Trophoblast cell (in vitro differentiated cells and primary cell): ENCODE measurements at regions not wholly inside any gene's neighbourhood (a gene's known extent, or its start where the extent isn't known, plus 50 kb on each side); places are given as distances from the start of the nearest gene placed in this dataset.

Experiments used
- DNase-seq, 2 donors: peaks; one replicate each; pipeline ENCODE4 v3.0.0-alpha.2; 2016
- H2AFZ ChIP-seq: 2 replicates; pipeline ENCODE4 v1.6.1; 2013; ENCODE audit warnings: low read length, moderate library complexity, mild to moderate bottlenecking; ENCODE audit not compliant: insufficient read depth, poor library complexity
- H2AK5ac ChIP-seq: 2 replicates; pipeline ENCODE4 v1.6.1; 2013; ENCODE audit warnings: mild to moderate bottlenecking, low read length
- H2BK120ac ChIP-seq: 2 replicates; pipeline ENCODE4 v1.6.1; 2013; ENCODE audit warnings: low read length, mild to moderate bottlenecking, moderate library complexity; ENCODE audit not compliant: insufficient read depth, poor library complexity
- H2BK12ac ChIP-seq: 2 replicates; pipeline ENCODE4 v1.6.1; 2013; ENCODE audit warnings: mild to moderate bottlenecking, low read length, moderate library complexity
- H2BK5ac ChIP-seq: 2 replicates; pipeline ENCODE4 v1.6.1; 2013; ENCODE audit warnings: low read length, low read depth, moderate library complexity, mild to moderate bottlenecking; ENCODE audit not compliant: poor library complexity
- H3K14ac ChIP-seq: 2 replicates; pipeline ENCODE4 v1.6.1; 2013; ENCODE audit warnings: mild to moderate bottlenecking, low read length
- H3K18ac ChIP-seq: 2 replicates; pipeline ENCODE4 v1.6.1; 2013; ENCODE audit warnings: mild to moderate bottlenecking, low read length
- H3K23ac ChIP-seq: 2 replicates; pipeline ENCODE4 v1.6.1; 2013; ENCODE audit warnings: low read length
- H3K27ac ChIP-seq: 2 replicates; pipeline ENCODE4 v1.5.1; 2013; ENCODE audit warnings: low read depth, mild to moderate bottlenecking, inconsistent platforms, low read length, moderate library complexity
- H3K27me3 ChIP-seq: 2 replicates; pipeline ENCODE4 v1.6.1; 2013; ENCODE audit warnings: inconsistent platforms, mild to moderate bottlenecking, low read length, moderate library complexity; ENCODE audit not compliant: insufficient read depth
- H3K36me3 ChIP-seq, 2 experiments: 1 replicate in 1 of 2; 2 replicates in 1 of 2; pipeline ENCODE4 v1.6.1; 2013; ENCODE audit warnings: low read length in 2 of 2, mild to moderate bottlenecking in 2 of 2, moderate library complexity in 1 of 2; ENCODE audit not compliant: insufficient read depth in 2 of 2, control insufficient read depth in 1 of 2
- H3K4ac ChIP-seq: 2 replicates; pipeline ENCODE4 v1.6.1; 2013; ENCODE audit warnings: low read depth, mild to moderate bottlenecking, low read length, moderate library complexity
- H3K4me1 ChIP-seq, 2 experiments: 1 replicate in 1 of 2; 2 replicates in 1 of 2; pipeline ENCODE4 v1.6.1; 2013; ENCODE audit warnings: low read length in 2 of 2, mild to moderate bottlenecking in 2 of 2, moderate library complexity in 1 of 2; ENCODE audit not compliant: insufficient read depth in 2 of 2, control insufficient read depth in 1 of 2
- H3K4me2 ChIP-seq: 2 replicates; pipeline ENCODE4 v1.6.1; 2013; ENCODE audit warnings: inconsistent platforms, mild to moderate bottlenecking, low read length, moderate library complexity
- H3K4me3 ChIP-seq: 2 replicates; pipeline ENCODE4 v1.5.1; 2013; ENCODE audit warnings: mild to moderate bottlenecking, low read depth, low read length, inconsistent platforms
- H3K79me1 ChIP-seq: one replicate; pipeline ENCODE4 v1.6.1; 2013; ENCODE audit warnings: low read length
- H3K79me2 ChIP-seq: 2 replicates; pipeline ENCODE4 v1.6.1; 2013; ENCODE audit warnings: low read length, mild to moderate bottlenecking; ENCODE audit not compliant: control insufficient read depth, insufficient read depth, poor library complexity
- H3K9ac ChIP-seq: 2 replicates; pipeline ENCODE4 v1.6.1; 2013; ENCODE audit warnings: mild to moderate bottlenecking, low read length
- H3K9me3 ChIP-seq: 2 replicates; pipeline ENCODE4 v1.6.1; 2013; ENCODE audit warnings: low read depth, mild to moderate bottlenecking, control low read depth, inconsistent platforms, low read length; ENCODE audit not compliant: insufficient read depth
- H4K12ac ChIP-seq: 2 replicates; pipeline ENCODE4 v1.6.1; 2013; ENCODE audit warnings: low read depth, mild to moderate bottlenecking, low read length, moderate library complexity
- H4K8ac ChIP-seq: 2 replicates; pipeline ENCODE4 v1.6.1; 2013; ENCODE audit warnings: low read depth, mild to moderate bottlenecking, low read length, moderate library complexity
- H4K91ac ChIP-seq: one replicate; pipeline ENCODE4 v1.6.1; 2013; ENCODE audit warnings: low read depth, mild to moderate bottlenecking, low read length, moderate library complexity
- WGBS: extraction: QIAGEN DNeasy Blood & Tissue Kit; methylation state at CpG from one replicate; pipeline ENCODE4 v1.1.7; 2013; ENCODE audit warnings: missing lambda C conversion rate; ENCODE audit not compliant: insufficient read length, insufficient coverage; ENCODE audit errors: extremely low coverage; 5-methylcytosine and 5-hydroxymethylcytosine counted together

DNA sequence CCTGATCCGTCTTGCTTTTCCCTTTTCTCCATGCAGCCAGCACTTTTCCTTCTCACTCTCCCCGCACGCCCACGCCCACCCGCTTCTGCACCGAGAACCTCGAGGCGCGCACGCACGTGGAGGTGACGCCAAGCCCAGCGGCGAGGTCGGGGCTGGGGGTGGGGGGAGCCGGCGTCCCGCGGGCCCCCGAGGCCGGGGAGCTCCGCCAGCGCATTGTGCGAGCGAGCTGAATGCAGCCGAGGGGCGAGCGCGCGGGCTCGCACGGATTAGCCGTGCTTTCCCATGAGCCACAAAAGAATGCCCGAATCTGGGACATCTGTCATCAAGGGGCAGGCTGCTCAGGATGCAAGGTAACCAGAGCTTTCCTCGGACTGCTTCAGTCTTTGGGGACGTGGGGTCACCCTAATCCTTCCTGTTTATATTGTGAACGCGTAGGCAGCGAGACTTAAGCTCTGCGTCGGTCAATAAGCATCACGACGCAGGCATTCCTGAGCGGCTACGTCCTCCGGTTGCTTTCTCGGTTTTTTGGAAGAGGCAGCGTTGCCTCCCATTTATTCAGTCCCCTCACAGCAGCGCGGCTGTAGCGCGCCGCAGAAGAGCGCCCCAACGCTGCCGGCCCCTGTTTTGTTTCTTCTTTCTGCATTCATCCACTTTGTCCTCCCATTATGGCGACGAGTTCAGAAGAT lies 67.3 kb upstream of the AKT3 start:
- Histone ChIP-seq H3K4me3 (peak overlapping the region; percentile 51), H3K79me2 (no peaks in the 10 kb centered on the region), H4K91ac (no peak overlapping the region), H3K4me2 (peak overlapping the region; percentile 77), H3K9ac (no peak overlapping the region), H3K18ac (no peak overlapping the region), H2AFZ (peak overlapping the region; percentile 8), H3K36me3 (no peaks in the 10 kb centered on the region), H3K4me1 (peaks cover 4 to 7% of the 10 kb centered on the region in 2 experiments), H4K12ac (no peak overlapping the region), H3K79me1 (peaks cover 4% of the 10 kb centered on the region), H4K8ac (no peak overlapping the region), H2AK5ac (no peak overlapping the region), H3K27ac (no peak overlapping the region), H3K27me3 (no peaks in the 10 kb centered on the region), H3K4ac (no peak overlapping the region), H2BK5ac (no peak overlapping the region), H3K14ac (no peak overlapping the region), H2BK12ac (no peak overlapping the region), H3K9me3 (no peaks in the 10 kb centered on the region), H2BK120ac (peak overlapping the region; percentile 9), H3K23ac (no peak overlapping the region)
- DNase-seq: peak; percentile 46 to 69
- no CpG with 5 or more reads among the region's 58 CpGs for WGBS

DNA sequence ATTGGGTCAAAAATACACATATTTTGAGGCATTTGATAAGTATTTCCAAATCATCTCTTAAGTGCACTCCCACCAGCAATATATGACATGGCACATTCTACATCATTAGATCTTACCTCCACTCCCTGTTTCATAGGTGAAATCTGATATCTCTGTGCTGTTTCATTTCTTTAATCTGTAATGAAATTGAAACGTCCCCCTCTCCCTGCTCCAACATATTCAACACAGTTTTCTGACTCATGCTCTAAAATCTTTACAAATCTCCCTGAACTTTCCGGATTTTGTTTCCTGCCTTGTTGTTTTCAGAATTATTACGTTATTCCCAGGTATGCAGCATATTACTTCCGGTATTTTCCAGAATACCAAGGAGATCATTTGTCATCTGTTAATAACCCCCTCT lies 66.1 kb upstream of the AKT3 start:
- H3K79me1 ChIP-seq: peaks cover 3% of the 10 kb centered on the region
- no peak overlapping the region for H3K18ac ChIP-seq
- H3K27ac ChIP-seq: no peak overlapping the region
- no peak overlapping the region for H4K91ac ChIP-seq
- H3K4me2 ChIP-seq: no peak overlapping the region
- H2BK5ac ChIP-seq: no peak overlapping the region
- no CpG with 5 or more reads among the region's 4 CpGs for WGBS
- H2AFZ ChIP-seq: no peak overlapping the region
- no peaks in the 10 kb centered on the region for H3K9me3 ChIP-seq
- no peaks in the 10 kb centered on the region for H3K27me3 ChIP-seq
- H2AK5ac ChIP-seq: no peak overlapping the region
- H4K8ac ChIP-seq: no peak overlapping the region
- H3K79me2 ChIP-seq: no peaks in the 10 kb centered on the region
- H3K9ac ChIP-seq: no peak overlapping the region
- H4K12ac ChIP-seq: no peak overlapping the region
- H2BK120ac ChIP-seq: no peak overlapping the region
- no peak overlapping the region for H3K14ac ChIP-seq
- H3K23ac ChIP-seq: no peak overlapping the region
- no peaks in the 10 kb centered on the region for H3K36me3 ChIP-seq
- peak in 1 of 2 donors; percentile 69 for DNase-seq
- H3K4me1 ChIP-seq: peaks cover 4 to 5% of the 10 kb centered on the region in 2 experiments
- no peak overlapping the region for H3K4me3 ChIP-seq
- no peak overlapping the region for H3K4ac ChIP-seq
- no peak overlapping the region for H2BK12ac ChIP-seq

DNA sequence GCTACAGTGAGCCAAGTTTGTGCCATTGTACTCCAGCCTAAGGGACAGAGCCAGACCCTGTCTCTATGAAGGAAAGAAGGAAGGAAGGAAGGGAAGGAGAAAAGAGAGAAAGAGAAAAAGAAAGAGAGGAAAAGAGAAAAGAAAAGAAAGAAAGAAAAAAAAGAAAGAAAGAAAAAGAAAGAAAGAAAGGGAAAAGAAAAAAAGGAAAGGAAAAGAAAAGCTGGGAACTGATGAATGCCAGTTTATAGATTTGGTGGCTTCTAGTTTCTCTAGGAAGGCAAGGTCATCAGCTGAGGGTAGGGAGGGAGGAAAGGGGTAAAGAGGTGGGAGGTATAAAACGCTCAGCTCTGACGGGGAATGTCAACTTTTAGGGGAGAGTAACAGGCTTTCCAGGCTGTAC lies 62.3 kb upstream of the AKT3 start:
- no peaks in the 10 kb centered on the region for H3K9me3 ChIP-seq
- H3K79me2 ChIP-seq: no peaks in the 10 kb centered on the region
- DNase-seq: no peak
- no peaks in the 10 kb centered on the region for H3K27me3 ChIP-seq
- H3K4me1 ChIP-seq: peaks cover 4 to 5% of the 10 kb centered on the region in 2 experiments
- no peak overlapping the region for H3K27ac ChIP-seq
- peaks cover 1% of the 10 kb centered on the region for H3K79me1 ChIP-seq
- no peak overlapping the region for H3K4me2 ChIP-seq
- H3K18ac ChIP-seq: no peak overlapping the region
- H2BK120ac ChIP-seq: no peak overlapping the region
- no peak overlapping the region for H3K4me3 ChIP-seq
- H2BK5ac ChIP-seq: no peak overlapping the region
- no peak overlapping the region for H3K9ac ChIP-seq
- no peak overlapping the region for H3K14ac ChIP-seq
- no peak overlapping the region for H4K8ac ChIP-seq
- no peaks in the 10 kb centered on the region for H3K36me3 ChIP-seq
- no peak overlapping the region for H2AFZ ChIP-seq
- H4K91ac ChIP-seq: no peak overlapping the region
- H2BK12ac ChIP-seq: no peak overlapping the region
- no peak overlapping the region for H3K23ac ChIP-seq
- no CpG with 5 or more reads among the region's 2 CpGs for WGBS
- H4K12ac ChIP-seq: no peak overlapping the region
- no peak overlapping the region for H3K4ac ChIP-seq
- no peak overlapping the region for H2AK5ac ChIP-seq

DNA sequence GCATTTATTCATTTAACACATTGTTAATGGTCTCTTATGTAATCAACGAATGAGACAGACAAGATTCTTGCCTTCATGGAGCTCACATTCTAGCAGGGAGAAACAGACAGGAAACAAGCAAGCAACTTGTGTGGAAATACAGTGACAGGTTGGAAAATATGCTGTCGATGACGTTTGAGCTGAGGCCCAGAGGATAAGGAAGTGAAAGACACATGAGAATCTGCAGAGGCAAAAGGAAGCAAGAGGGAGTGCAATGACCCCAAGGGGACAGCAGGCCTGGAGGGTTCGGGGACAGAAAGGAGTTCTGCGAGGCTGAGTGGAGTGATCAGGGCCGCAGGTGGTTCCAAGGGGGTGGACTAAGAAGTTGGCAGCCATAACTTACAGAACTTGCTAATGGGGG lies 60.6 kb upstream of the AKT3 start:
- no CpG with 5 or more reads among the region's 6 CpGs for WGBS
- no peak for DNase-seq

More for the DNA sequence above, 60.6 kb upstream of the AKT3 start:
- H3K4me2 ChIP-seq: no peak overlapping the region
- H3K18ac ChIP-seq: no peak overlapping the region
- no peak overlapping the region for H2BK12ac ChIP-seq
- H3K23ac ChIP-seq: no peak overlapping the region
- H3K4me1 ChIP-seq: no peaks in the 10 kb centered on the region
- no peak overlapping the region for H3K14ac ChIP-seq
- H4K12ac ChIP-seq: no peak overlapping the region
- no peak overlapping the region for H3K9ac ChIP-seq
- H3K27me3 ChIP-seq: no peaks in the 10 kb centered on the region
- H4K8ac ChIP-seq: no peak overlapping the region
- H2AK5ac ChIP-seq: no peak overlapping the region
- no peak overlapping the region for H3K4ac ChIP-seq
- no peak overlapping the region for H2BK120ac ChIP-seq
- no peak overlapping the region for H2BK5ac ChIP-seq
- no peak overlapping the region for H3K4me3 ChIP-seq
- no peak overlapping the region for H4K91ac ChIP-seq
- H3K79me1 ChIP-seq: no peaks in the 10 kb centered on the region
- no peaks in the 10 kb centered on the region for H3K9me3 ChIP-seq
- no peak overlapping the region for H2AFZ ChIP-seq
- no peak overlapping the region for H3K27ac ChIP-seq
- H3K79me2 ChIP-seq: no peaks in the 10 kb centered on the region
- no peaks in the 10 kb centered on the region for H3K36me3 ChIP-seq
